NCI-H1436 treated with DMSO at 0.1 percent for 48 hours (cell line): ENCODE measurements at regions not wholly inside any gene's neighbourhood (a gene's known extent, or its start where the extent isn't known, plus 50 kb on each side); places are given as distances from the start of the nearest gene placed in this dataset.

ENCODE experiments used
- DNase-seq: peaks from one replicate; lab custom pipeline; 2025; lab: John Stamatoyannopoulos, UW

GRCh38 chr3:188940573-188940932 is 231.2 kb upstream of the TPRG1 start:
- no peak for DNase-seq

- no peak for DNase-seq
These were observed 230.7 kb upstream of the TPRG1 start for GRCh38 chr3:188941103-188941502.

- DNase-seq = no peak
These were observed 229.6 kb upstream of the TPRG1 start for GRCh38 chr3:188942191-188942590.

- DNase-seq = no peak
These were observed 228.2 kb upstream of the TPRG1 start for GRCh38 chr3:188943591-188943990.

GRCh38 chr3:188944108-188944507 is 227.7 kb upstream of the TPRG1 start:
- DNase-seq = no peak

GRCh38 chr3:188946351-188947240 is 225.2 kb upstream of the TPRG1 start:
- no peak for DNase-seq

- DNase-seq = peak; percentile 98
These were observed 224.1 kb upstream of the TPRG1 start for GRCh38 chr3:188947401-188948280.

- DNase-seq = no peak
These were observed 223.3 kb upstream of the TPRG1 start for GRCh38 chr3:188948281-188948996.

GRCh38 chr3:188948997-188949389 is 222.8 kb upstream of the TPRG1 start:
- DNase-seq = no peak

GRCh38 chr3:188949456-188949855 is 222.3 kb upstream of the TPRG1 start:
- DNase-seq = no peak

- no peak for DNase-seq
These were observed 221.8 kb upstream of the TPRG1 start for GRCh38 chr3:188949996-188950395.

- no peak for DNase-seq
These were observed 220.8 kb upstream of the TPRG1 start for GRCh38 chr3:188950832-188951489.

- DNase-seq = no peak
These were observed 220.0 kb upstream of the TPRG1 start for GRCh38 chr3:188951734-188952133.

- DNase-seq = no peak
These were observed 217.1 kb upstream of the TPRG1 start for GRCh38 chr3:188954590-188955208.

- no peak for DNase-seq
These were observed 215.9 kb upstream of the TPRG1 start for GRCh38 chr3:188955919-188956318.

- DNase-seq = no peak
These were observed 214.8 kb upstream of the TPRG1 start for GRCh38 chr3:188956839-188957489.

GRCh38 chr3:188959013-188959412 is 212.8 kb upstream of the TPRG1 start:
- no peak for DNase-seq

- no peak for DNase-seq
These were observed 209.2 kb upstream of the TPRG1 start for GRCh38 chr3:188962253-188963247.

- no peak for DNase-seq
These were observed 206.8 kb upstream of the TPRG1 start for GRCh38 chr3:188964957-188965356.

- DNase-seq = no peak
These were observed 199.5 kb upstream of the TPRG1 start for GRCh38 chr3:188972310-188972709.
